ENCODE measurements at regions not wholly inside any gene's neighbourhood (a gene's known extent, or its start where the extent isn't known, plus 50 kb on each side); places are given as distances from the start of the nearest gene placed in this dataset.

- Histone ChIP-seq H3K4me3 (ENCODE audit: low read length) (no peak overlapping the region), H3F3A (ENCODE audit: low read length, unreplicated experiment) (no peaks in the 10 kb centered on the region), H3K9me2 (replicated peaks; ENCODE audit: low read length) (no peaks in the 10 kb centered on the region), H3K27ac (ENCODE audit: low read length) (no peak overlapping the region), H3K4me1 (ENCODE audit: insufficient read depth, low read length) (no peaks in the 10 kb centered on the region), H3K9me3 (ENCODE audit: low read length) (no peaks in the 10 kb centered on the region), H4K20me1 (ENCODE audit: low read length) (no peaks in the 10 kb centered on the region), H2AFZ (ENCODE audit: low read length) (no peak overlapping the region), H3K9ac (ENCODE audit: low read length) (no peak overlapping the region), H3K4me2 (ENCODE audit: low read length) (no peak overlapping the region), H3K79me2 (ENCODE audit: low read length) (no peaks in the 10 kb centered on the region), H3K27me3 (ENCODE audit: low read length) (no peaks in the 10 kb centered on the region), H3K36me3 (ENCODE audit: low read depth, low read length) (no peaks in the 10 kb centered on the region)
- ChIA-PET POLR2A (ENCODE audit: unreplicated experiment) (no interaction called here), CTCF (no interaction called here)
- TF ChIP-seq EZH2phosphoT487 (IDR thresholded peaks at IDR 0.05; ENCODE audit: borderline replicate concordance, low read length), result no peak
- TF ChIP-seq CTCF (conservative IDR thresholded peaks at IDR 0.05; ENCODE audit: low read depth, low read length), result no peak
- no peak for TF ChIP-seq EZH2 (IDR thresholded peaks at IDR 0.05; ENCODE audit: low read length, unreplicated experiment)
- no TSS peak for BruUV-seq (replicated peaks)
- ATAC-seq, result no peak
- intact Hi-C loops (cut with micrococcal nuclease), result no loop called here
- no peak for DNase-seq
Measured at GRCh38 chr2:120873958-120874887, 138.6 kb downstream of the GLI2 start.

- no peaks in the 10 kb centered on the region for H3K27me3 ChIP-seq (ENCODE audit: low read length)
- H3F3A ChIP-seq (ENCODE audit: low read length, unreplicated experiment), result no peaks in the 10 kb centered on the region
- no peak overlapping the region for H3K4me2 ChIP-seq (ENCODE audit: low read length)
- no peak overlapping the region for H3K9ac ChIP-seq (ENCODE audit: low read length)
- H3K36me3 ChIP-seq (ENCODE audit: low read depth, low read length), result no peaks in the 10 kb centered on the region
- intact Hi-C loops (cut with micrococcal nuclease), result no loop called here
- BruUV-seq (replicated peaks), result no TSS peak
- no peaks in the 10 kb centered on the region for H3K9me2 ChIP-seq (replicated peaks; ENCODE audit: low read length)
- H3K27ac ChIP-seq (ENCODE audit: low read length), result no peak overlapping the region
- no peaks in the 10 kb centered on the region for H3K9me3 ChIP-seq (ENCODE audit: low read length)
- H4K20me1 ChIP-seq (ENCODE audit: low read length), result no peaks in the 10 kb centered on the region
- H3K4me3 ChIP-seq (ENCODE audit: low read length), result no peak overlapping the region
- no peaks in the 10 kb centered on the region for H3K4me1 ChIP-seq (ENCODE audit: insufficient read depth, low read length)
- CTCF ChIA-PET, result no interaction called here
- no peaks in the 10 kb centered on the region for H3K79me2 ChIP-seq (ENCODE audit: low read length)
- TF ChIP-seq EZH2phosphoT487 (IDR thresholded peaks at IDR 0.05; ENCODE audit: borderline replicate concordance, low read length), result no peak
- TF ChIP-seq EZH2 (IDR thresholded peaks at IDR 0.05; ENCODE audit: low read length, unreplicated experiment), result no peak
- no peak for TF ChIP-seq CTCF (conservative IDR thresholded peaks at IDR 0.05; ENCODE audit: low read depth, low read length)
- no peak for ATAC-seq
- POLR2A ChIA-PET (ENCODE audit: unreplicated experiment), result no interaction called here
- H2AFZ ChIP-seq (ENCODE audit: low read length), result no peak overlapping the region
- no peak for DNase-seq
Measured at GRCh38 chr2:120874888-120875275, 139.2 kb downstream of the GLI2 start.

DNA sequence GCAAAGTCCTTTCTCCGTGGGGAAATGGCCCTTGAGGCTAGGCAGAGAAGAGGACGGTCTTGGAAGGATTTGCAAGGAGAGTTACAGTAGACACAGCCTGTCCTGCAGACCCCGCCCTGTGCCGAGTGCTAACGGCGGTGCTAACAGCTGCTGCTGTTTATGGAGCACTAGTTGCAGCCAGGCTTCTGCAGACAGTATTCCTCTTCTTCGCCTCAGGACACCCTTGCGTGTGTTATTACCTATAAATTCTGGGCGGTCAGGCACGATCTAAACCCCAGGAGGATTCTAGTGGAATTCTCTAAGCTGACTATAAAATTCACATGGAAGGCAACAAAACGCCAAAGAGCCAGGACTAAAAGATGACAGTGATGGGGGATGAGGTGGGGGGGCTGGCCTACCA, 139.8 kb downstream of the GLI2 start:
- intact Hi-C loops (cut with micrococcal nuclease), result no loop called here
- TF ChIP-seq EZH2phosphoT487 (IDR thresholded peaks at IDR 0.05; ENCODE audit: borderline replicate concordance, low read length), result no peak
- no peak for TF ChIP-seq EZH2 (IDR thresholded peaks at IDR 0.05; ENCODE audit: low read length, unreplicated experiment)
- no peak for TF ChIP-seq CTCF (conservative IDR thresholded peaks at IDR 0.05; ENCODE audit: low read depth, low read length)
- ChIA-PET POLR2A (ENCODE audit: unreplicated experiment) (no interaction called here), CTCF (no interaction called here)
- Histone ChIP-seq H3K79me2 (ENCODE audit: low read length) (no peaks in the 10 kb centered on the region), H3K27ac (ENCODE audit: low read length) (no peak overlapping the region), H3K36me3 (ENCODE audit: low read depth, low read length) (no peaks in the 10 kb centered on the region), H3K9me2 (replicated peaks; ENCODE audit: low read length) (no peaks in the 10 kb centered on the region), H2AFZ (ENCODE audit: low read length) (no peak overlapping the region), H4K20me1 (ENCODE audit: low read length) (no peaks in the 10 kb centered on the region), H3K4me1 (ENCODE audit: insufficient read depth, low read length) (no peaks in the 10 kb centered on the region), H3F3A (ENCODE audit: low read length, unreplicated experiment) (no peaks in the 10 kb centered on the region), H3K27me3 (ENCODE audit: low read length) (no peaks in the 10 kb centered on the region), H3K4me3 (ENCODE audit: low read length) (no peak overlapping the region), H3K9ac (ENCODE audit: low read length) (no peak overlapping the region), H3K9me3 (ENCODE audit: low read length) (no peaks in the 10 kb centered on the region), H3K4me2 (ENCODE audit: low read length) (no peak overlapping the region)
- BruUV-seq (replicated peaks), result no TSS peak
- ATAC-seq (no peak), DNase-seq (no peak)

Measured in PC-3 (cell line).